SKM-1 (cell line): ENCODE measurements at regions not wholly inside any gene's neighbourhood (a gene's known extent, or its start where the extent isn't known, plus 50 kb on each side); places are given as distances from the start of the nearest gene placed in this dataset.
"Not testable (repeated sequence)": the region's sequence is repeated elsewhere in the genome, so short reads cannot be mapped to it uniquely, and the experiment has no call there.

Source experiments
- DNase-seq: peaks from one replicate; lab custom pipeline; 2025; ENCODE audit not compliant: unreplicated experiment; lab: John Stamatoyannopoulos, UW

- DNase-seq, result no peak
These were observed 281.6 kb upstream of the RGPD4 start for GRCh38 chr2:107545066-107545465.

GRCh38 chr2:107545851-107546250 lies 280.8 kb upstream of the RGPD4 start:
- no peak for DNase-seq

GRCh38 chr2:107548216-107548615 lies 278.5 kb upstream of the RGPD4 start:
- DNase-seq, result no peak

- no peak for DNase-seq
These were observed 273.6 kb upstream of the RGPD4 start for GRCh38 chr2:107553046-107553445.

- no peak for DNase-seq
These were observed 273.2 kb upstream of the RGPD4 start for GRCh38 chr2:107553539-107553938.

GRCh38 chr2:107556038-107556627 lies 270.6 kb upstream of the RGPD4 start:
- no peak for DNase-seq

- DNase-seq, result no peak
These were observed 268.4 kb upstream of the RGPD4 start for GRCh38 chr2:107558295-107558694.

GRCh38 chr2:107569496-107569895 lies 257.2 kb upstream of the RGPD4 start:
- no peak for DNase-seq

GRCh38 chr2:107570876-107571275 lies 255.8 kb upstream of the RGPD4 start:
- no peak for DNase-seq

GRCh38 chr2:107572890-107573289 lies 253.8 kb upstream of the RGPD4 start:
- DNase-seq, result not testable (repeated sequence)

GRCh38 chr2:107576991-107577390 lies 249.7 kb upstream of the RGPD4 start:
- DNase-seq, result no peak

GRCh38 chr2:107582487-107582886 lies 244.2 kb upstream of the RGPD4 start:
- no peak for DNase-seq

- no peak for DNase-seq
These were observed 242.1 kb upstream of the RGPD4 start for GRCh38 chr2:107584577-107584976.

- no peak for DNase-seq
These were observed 240.8 kb upstream of the RGPD4 start for GRCh38 chr2:107585851-107586250.

- no peak for DNase-seq
These were observed 238.5 kb upstream of the RGPD4 start for GRCh38 chr2:107588181-107588580.

GRCh38 chr2:107589079-107589491 lies 237.6 kb upstream of the RGPD4 start:
- DNase-seq, result no peak

GRCh38 chr2:107591561-107592279 lies 235.0 kb upstream of the RGPD4 start:
- no peak for DNase-seq

GRCh38 chr2:107592280-107592624 lies 234.4 kb upstream of the RGPD4 start:
- DNase-seq, result no peak

GRCh38 chr2:107595285-107595684 lies 231.4 kb upstream of the RGPD4 start:
- DNase-seq, result no peak

GRCh38 chr2:107595749-107596148 lies 230.9 kb upstream of the RGPD4 start:
- no peak for DNase-seq

- no peak for DNase-seq
These were observed 229.2 kb upstream of the RGPD4 start for GRCh38 chr2:107597507-107597906.

- no peak for DNase-seq
These were observed 223.9 kb upstream of the RGPD4 start for GRCh38 chr2:107602801-107603200.

GRCh38 chr2:107607054-107607453 lies 219.6 kb upstream of the RGPD4 start:
- no peak for DNase-seq
